HEK293 (cell line): ENCODE measurements at regions not wholly inside any gene's neighbourhood (a gene's known extent, or its start where the extent isn't known, plus 50 kb on each side); places are given as distances from the start of the nearest gene placed in this dataset.

Source experiments
- CTCF ChIA-PET: fragments of 350-600 bp; formaldehyde crosslinking; extraction: SDS; loops from one replicate; lab custom pipeline; 2021; ENCODE audit warnings: antibody characterized with exemption; lab: Yijun Ruan, JAX
- POLR2A ChIA-PET: fragments of 300-600 bp; formaldehyde crosslinking; extraction: SDS; loops from one replicate; lab custom pipeline; 2020; ENCODE audit warnings: antibody characterized with exemption, inconsistent platforms; lab: Yijun Ruan, JAX
- H3K27ac ChIP-seq: fragments of 200-500 bp; sonication (Bioruptor generic); 2 replicates; pipeline ENCODE4 v1.5.1; 2014; ENCODE audit warnings: low read depth, low read length, control low read depth, inconsistent platforms; ENCODE audit errors: extremely low read depth
- H3K36me3 ChIP-seq, 2 experiments: fragments of 200-500 bp in 1 of 2; sonication (Bioruptor generic) in 1 of 2; 1 replicate in 1 of 2; 2 replicates in 1 of 2; pipeline ENCODE4 v1.5.1; 2014 to 2017; ENCODE audit warnings: inconsistent platforms in 2 of 2, low read length in 2 of 2; ENCODE audit not compliant: control insufficient read depth in 2 of 2, insufficient read depth in 1 of 2
- H3K4me1 ChIP-seq: fragments of 200-500 bp; sonication (Bioruptor generic); 2 replicates; pipeline ENCODE4 v1.5.1; 2014; ENCODE audit warnings: mild to moderate bottlenecking, low read length, inconsistent platforms; ENCODE audit not compliant: control insufficient read depth, insufficient read depth
- H3K4me3 ChIP-seq: 2 replicates; pipeline ENCODE4 v1.5.1; 2011; ENCODE audit warnings: low read depth, mild to moderate bottlenecking, control low read depth, low read length, moderate library complexity
- H3K9me3 ChIP-seq: fragments of 200-500 bp; sonication (Bioruptor generic); 2 replicates; pipeline ENCODE4 v1.5.1; 2014; ENCODE audit warnings: low read depth, low read length, inconsistent platforms; ENCODE audit not compliant: control insufficient read depth, insufficient read depth
- ATF2 ChIP-seq: fragments of 450-650 bp; formaldehyde crosslinking; IDR thresholded peaks from 2 replicates; pipeline ENCODE4 v1.5.1; 2016; ENCODE audit warnings: missing biosample characterization, missing genetic modification characterization, low read depth
- EGR2 ChIP-seq: fragments of 450-650 bp; formaldehyde crosslinking; IDR thresholded peaks from 2 replicates; pipeline ENCODE4 v1.5.1; 2016; ENCODE audit warnings: low read depth, missing biosample characterization, missing genetic modification characterization
- HOXD13 ChIP-seq: sonication (generic); formaldehyde crosslinking; IDR thresholded peaks from 2 replicates; pipeline ENCODE4 v1.8.0; 2022; ENCODE audit warnings: missing genetic modification reagents, borderline replicate concordance
- MEIS1 ChIP-seq: sonication (generic); formaldehyde crosslinking; IDR thresholded peaks from 2 replicates; pipeline ENCODE4 v1.8.1; 2022; ENCODE audit warnings: missing genetic modification reagents, mild to moderate bottlenecking, borderline replicate concordance
- SCRT2 ChIP-seq: fragments of 450-650 bp; formaldehyde crosslinking; IDR thresholded peaks from 2 replicates; pipeline ENCODE4 v1.5.1; 2016; ENCODE audit warnings: missing biosample characterization, missing genetic modification characterization
- SP2 ChIP-seq: fragments of 450-650 bp; formaldehyde crosslinking; IDR thresholded peaks from 2 replicates; pipeline ENCODE4 v1.5.1; 2016; ENCODE audit warnings: missing biosample characterization, missing genetic modification characterization
- SP7 ChIP-seq: fragments of 450-650 bp; formaldehyde crosslinking; IDR thresholded peaks from 2 replicates; pipeline ENCODE4 v1.5.1; 2016; ENCODE audit warnings: missing biosample characterization, missing genetic modification characterization
- TSHZ1 ChIP-seq: fragments of 450-650 bp; formaldehyde crosslinking; IDR thresholded peaks from 2 replicates; pipeline ENCODE4 v1.5.1; 2016; ENCODE audit warnings: missing biosample characterization, missing genetic modification characterization, borderline replicate concordance
- ZBTB1 ChIP-seq: fragments of 450-650 bp; formaldehyde crosslinking; IDR thresholded peaks from 2 replicates; pipeline ENCODE4 v1.5.1; 2016; ENCODE audit warnings: missing biosample characterization, missing genetic modification characterization
- ZBTB44 ChIP-seq: fragments of 450-650 bp; IDR thresholded peaks from 2 replicates; pipeline ENCODE4 v1.5.1; 2018; ENCODE audit warnings: missing biosample characterization, mild to moderate bottlenecking, missing genetic modification characterization
- ZNF133 ChIP-seq: fragments of 450-650 bp; formaldehyde crosslinking; IDR thresholded peaks from 2 replicates; pipeline ENCODE4 v1.5.1; 2016; ENCODE audit warnings: missing biosample characterization, missing genetic modification characterization
- ZNF174 ChIP-seq: fragments of 450-650 bp; formaldehyde crosslinking; IDR thresholded peaks from 2 replicates; pipeline ENCODE4 v1.5.0; 2017; ENCODE audit warnings: missing biosample characterization, mild to moderate bottlenecking, missing genetic modification characterization
- ZNF19 ChIP-seq: fragments of 450-650 bp; formaldehyde crosslinking; IDR thresholded peaks from 2 replicates; pipeline ENCODE4; 2016; ENCODE audit warnings: missing biosample characterization, missing genetic modification characterization, low read depth
- ZNF221 ChIP-seq: fragments of 450-650 bp; formaldehyde crosslinking; IDR thresholded peaks from 2 replicates; pipeline ENCODE4 v1.5.1; 2017; ENCODE audit warnings: missing biosample characterization, missing genetic modification characterization, borderline replicate concordance
- ZNF23 ChIP-seq: fragments of 450-650 bp; formaldehyde crosslinking; IDR thresholded peaks from 2 replicates; pipeline ENCODE4 v1.5.1; 2016; ENCODE audit warnings: missing biosample characterization, missing genetic modification characterization, borderline replicate concordance
- ZNF26 ChIP-seq: fragments of 450-650 bp; formaldehyde crosslinking; IDR thresholded peaks from 2 replicates; pipeline ENCODE4 v1.5.1; 2016; ENCODE audit warnings: missing biosample characterization, missing genetic modification characterization
- ZNF341 ChIP-seq: fragments of 450-650 bp; formaldehyde crosslinking; IDR thresholded peaks from 2 replicates; pipeline ENCODE4; 2016; ENCODE audit warnings: low read depth, missing biosample characterization, missing genetic modification characterization
- ZNF423 ChIP-seq: fragments of 450-650 bp; formaldehyde crosslinking; IDR thresholded peaks from 2 replicates; pipeline ENCODE4 v1.5.1; 2016; ENCODE audit warnings: missing biosample characterization, missing genetic modification characterization
- ZNF510 ChIP-seq: fragments of 450-650 bp; formaldehyde crosslinking; IDR thresholded peaks from 2 replicates; pipeline ENCODE4 v1.5.1; 2018; ENCODE audit warnings: mild to moderate bottlenecking, missing genetic modification characterization, missing biosample characterization; ENCODE audit not compliant: insufficient replicate concordance
- ZNF623 ChIP-seq: fragments of 450-650 bp; formaldehyde crosslinking; IDR thresholded peaks from 2 replicates; pipeline ENCODE4 v1.5.1; 2016; ENCODE audit warnings: missing biosample characterization, missing genetic modification characterization
- ZNF692 ChIP-seq: fragments of 450-650 bp; formaldehyde crosslinking; IDR thresholded peaks from 2 replicates; pipeline ENCODE4 v1.5.1; 2016; ENCODE audit warnings: missing biosample characterization, missing genetic modification characterization
- ZNF792 ChIP-seq: fragments of 450-650 bp; formaldehyde crosslinking; IDR thresholded peaks from 2 replicates; pipeline ENCODE4 v1.5.1; 2016; ENCODE audit warnings: missing biosample characterization, missing genetic modification characterization

- TF ChIP-seq ZNF26 (tag by site-specific recombination) (peak; percentile 68; the same call in 1 of the 2 replicates), ZBTB1 (tag by site-specific recombination) (no peak), ZNF692 (tag by site-specific recombination) (no peak), ZNF792 (tag by site-specific recombination) (no peak), SP7 (tag by site-specific recombination) (0 out of 2 replicates have a peak, but pooled peaks have one; percentile 9), ZBTB44 (tag by site-specific recombination) (peak; percentile 59), ZNF174 (no peak)
Measured at GRCh38 chr21:32940079-32941014, 85.4 kb upstream of the OLIG2 start (continued).

GRCh38 chr21:32941263-32941662 lies 84.5 kb upstream of the OLIG2 start:
- H3K4me3 ChIP-seq = no peak overlapping the region
- H3K4me1 ChIP-seq = no peaks in the 10 kb centered on the region
- no peaks in the 10 kb centered on the region for H3K9me3 ChIP-seq
- H3K36me3 ChIP-seq = no peaks in the 10 kb centered on the region
- CTCF ChIA-PET = interaction anchor here (0.5 to 3.9 kb wide), 56 partner anchors 8 to 769 kb away, joined by 3 to 68 read pairs (median 4); partner anchors contain the start of gene IFNAR1
- peak; percentile 55; the same call in 1 of the 2 replicates for TF ChIP-seq ATF2 (tag by site-specific recombination)
- no peak for TF ChIP-seq EGR2 (tag by site-specific recombination)
- TF ChIP-seq ZNF133 (tag by site-specific recombination) = peak; percentile 2; the same call in 1 of the 2 replicates
- TF ChIP-seq, all 188 proteins: peak for 2
- no peak overlapping the region for H3K27ac ChIP-seq
- POLR2A ChIA-PET = no interaction called here

GRCh38 chr21:32946654-32947053 lies 79.1 kb upstream of the OLIG2 start:
- ChIA-PET POLR2A (no interaction called here), CTCF (interaction anchor here (0.6 to 2.7 kb wide), 9 partner anchors 20 to 252 kb away, joined by 3 to 18 read pairs (median 4); no protein-coding TSS in a partner anchor)
- Histone ChIP-seq H3K4me3 (no peak overlapping the region), H3K27ac (no peak overlapping the region), H3K36me3 (no peaks in the 10 kb centered on the region), H3K9me3 (no peaks in the 10 kb centered on the region), H3K4me1 (no peaks in the 10 kb centered on the region)
- TF ChIP-seq ZNF510 = no peak
- TF ChIP-seq ZNF423 (tag by site-specific recombination) = no peak
- no peak for TF ChIP-seq ZNF341 (tag by site-specific recombination)
- no peak for TF ChIP-seq TSHZ1
- TF ChIP-seq MEIS1 = no peak
- TF ChIP-seq SP2 (tag by site-specific recombination) = no peak
- no peak for TF ChIP-seq ZNF623 (tag by site-specific recombination)
- TF ChIP-seq HOXD13 (CRISPR knock-in tag) = no peak
- TF ChIP-seq ZNF19 (tag by site-specific recombination) = no peak
- TF ChIP-seq ZNF23 (tag by site-specific recombination) = no peak
- TF ChIP-seq ZNF221 = no peak
- 0 out of 2 replicates have a peak, but pooled peaks have one; percentile 5 for TF ChIP-seq SCRT2 (tag by site-specific recombination)
